ENCODE measurements at regions not wholly inside any gene's neighbourhood (a gene's known extent, or its start where the extent isn't known, plus 50 kb on each side); places are given as distances from the start of the nearest gene placed in this dataset.
"Not testable (repeated sequence)": the region's sequence is repeated elsewhere in the genome, so short reads cannot be mapped to it uniquely, and the experiment has no call there.

DNA sequence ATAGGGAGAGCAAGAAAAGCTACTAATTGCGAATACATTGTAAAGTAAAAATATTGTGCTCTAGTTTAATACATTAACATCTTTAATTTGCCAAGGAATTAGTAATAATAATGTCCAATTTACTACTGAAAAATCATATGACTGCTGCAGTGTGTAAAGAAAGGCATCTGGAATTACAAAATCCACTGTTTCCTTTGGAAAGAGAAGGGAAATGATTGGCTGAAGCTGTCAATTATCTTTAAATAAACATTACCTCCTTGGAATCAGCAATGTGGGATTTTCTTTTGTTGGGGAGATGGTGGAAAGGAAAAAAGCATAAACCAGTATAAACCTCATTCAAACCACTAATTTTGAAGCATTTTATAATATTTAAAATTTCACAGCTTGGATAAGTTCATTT, 276.0 kb downstream of the MAP2K6 start:
- H3K4me1 ChIP-seq = peaks cover 0 to 5% (median 0%) of the 10 kb centered on the region in 10 experiments; a peak in 1 of 20 replicates
- TF ChIP-seq Cebpa-rat (IDR thresholded peaks at IDR 0.05) = no peak
- no peak overlapping the region for H3K27ac ChIP-seq
- H4K20me1 ChIP-seq = no peaks in the 10 kb centered on the region
- no peaks in the 10 kb centered on the region for H3K36me3 ChIP-seq
- no peak overlapping the region for H3K4me3 ChIP-seq
- H3K9me3 ChIP-seq (replicated peaks in 1 of 11) = peaks cover 0 to 18% (median 10%) of the 10 kb centered on the region in 11 experiments; a peak in 16 of 22 replicates
- no peak overlapping the region for H3K4me2 ChIP-seq
- no peak overlapping the region for H3K9ac ChIP-seq
- no peaks in the 10 kb centered on the region for H3K27me3 ChIP-seq

DNA sequence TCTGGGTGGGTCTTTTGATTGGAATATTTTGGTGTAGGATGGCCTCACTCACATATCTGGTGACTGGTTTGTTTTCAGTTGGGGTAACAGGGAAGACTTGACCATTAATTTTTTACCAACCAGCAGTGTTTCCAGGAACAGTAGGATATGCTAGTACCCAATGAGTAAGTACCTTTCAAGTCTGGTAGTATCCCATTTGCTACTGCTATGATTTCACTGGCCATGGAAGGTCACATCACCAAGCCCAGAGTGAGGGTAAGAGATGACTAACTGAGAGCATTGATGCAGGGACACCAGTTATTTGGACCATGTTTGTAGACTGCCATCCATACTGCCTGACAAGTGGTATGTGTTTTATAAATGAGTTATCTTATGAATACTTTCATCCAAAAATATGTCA, 277.7 kb downstream of the MAP2K6 start:
- Histone ChIP-seq H3K9ac (no peak overlapping the region), H4K20me1 (no peaks in the 10 kb centered on the region), H3K27me3 (no peaks in the 10 kb centered on the region), H3K9me3 (replicated peaks in 1 of 11) (peaks cover 9 to 26% (median 20%) of the 10 kb centered on the region in 11 experiments), H3K36me3 (no peaks in the 10 kb centered on the region), H3K4me2 (no peak overlapping the region), H3K4me1 (peaks cover 0 to 5% (median 0%) of the 10 kb centered on the region in 10 experiments; a peak in 1 of 20 replicates), H3K27ac (no peak overlapping the region), H3K4me3 (no peak overlapping the region)
- TF ChIP-seq Cebpa-rat (IDR thresholded peaks at IDR 0.05) = no peak

DNA sequence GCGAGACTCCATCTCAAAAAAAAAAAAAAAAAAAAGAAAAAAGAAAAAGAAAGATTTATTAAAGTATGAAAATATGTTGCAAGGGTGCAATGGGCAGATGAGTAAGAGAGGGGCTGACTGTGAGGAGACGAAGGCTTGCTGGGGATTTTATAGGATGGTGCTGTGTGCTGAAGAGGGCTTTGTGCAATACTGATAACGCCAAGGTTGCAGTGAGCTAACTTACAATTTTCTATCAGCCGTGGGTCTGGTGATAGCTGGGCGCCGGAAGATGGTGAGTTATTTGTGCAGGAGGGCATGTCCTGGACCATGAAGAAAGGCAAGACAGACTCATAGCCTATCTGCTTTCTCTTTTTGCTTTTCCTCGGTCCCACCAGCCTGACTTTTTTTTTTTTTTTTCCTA, 281.1 kb downstream of the MAP2K6 start:
- Histone ChIP-seq H3K4me3 (no peak overlapping the region), H3K4me2 (no peak overlapping the region), H3K9ac (no peak overlapping the region), H3K27ac (no peak overlapping the region), H3K36me3 (peaks cover 0 to 13% (median 0%) of the 10 kb centered on the region in 11 experiments; a peak in 2 of 22 replicates), H4K20me1 (no peaks in the 10 kb centered on the region), H3K27me3 (no peaks in the 10 kb centered on the region), H3K4me1 (no peaks in the 10 kb centered on the region), H3K9me3 (replicated peaks in 1 of 11) (peaks cover 39 to 51% (median 45%) of the 10 kb centered on the region in 11 experiments)
- no peak for TF ChIP-seq Cebpa-rat (IDR thresholded peaks at IDR 0.05)

DNA sequence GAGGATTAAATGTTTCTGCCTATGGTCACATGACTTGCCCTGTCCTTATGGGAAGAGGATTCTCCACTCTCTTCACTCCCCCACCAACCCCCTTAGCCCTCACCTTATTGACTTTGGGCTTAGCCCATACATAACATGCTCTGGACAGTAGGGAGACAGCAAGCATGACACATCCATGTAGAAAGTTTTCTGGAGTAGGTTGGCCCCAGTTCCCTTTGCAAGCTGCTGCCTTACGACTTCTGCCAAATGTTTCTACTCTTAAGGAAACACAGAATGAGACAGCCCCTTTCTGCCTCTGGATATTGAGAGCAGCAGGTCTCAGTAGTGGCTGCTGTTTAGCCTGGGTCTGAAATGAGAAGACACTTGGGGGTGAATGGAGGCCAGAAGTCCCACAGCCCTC, 282.2 kb downstream of the MAP2K6 start:
- no peak overlapping the region for H3K4me2 ChIP-seq
- H3K27ac ChIP-seq = no peak overlapping the region
- no peak overlapping the region for H3K4me3 ChIP-seq
- peaks cover 0 to 13% (median 0%) of the 10 kb centered on the region in 11 experiments; a peak in 2 of 22 replicates for H3K36me3 ChIP-seq
- TF ChIP-seq Cebpa-rat (IDR thresholded peaks at IDR 0.05) = no peak
- H3K4me1 ChIP-seq = no peaks in the 10 kb centered on the region
- H3K9ac ChIP-seq = no peak overlapping the region
- no peaks in the 10 kb centered on the region for H4K20me1 ChIP-seq
- H3K27me3 ChIP-seq = no peaks in the 10 kb centered on the region
- peaks cover 49 to 60% (median 53%) of the 10 kb centered on the region in 11 experiments for H3K9me3 ChIP-seq (replicated peaks in 1 of 11)

DNA sequence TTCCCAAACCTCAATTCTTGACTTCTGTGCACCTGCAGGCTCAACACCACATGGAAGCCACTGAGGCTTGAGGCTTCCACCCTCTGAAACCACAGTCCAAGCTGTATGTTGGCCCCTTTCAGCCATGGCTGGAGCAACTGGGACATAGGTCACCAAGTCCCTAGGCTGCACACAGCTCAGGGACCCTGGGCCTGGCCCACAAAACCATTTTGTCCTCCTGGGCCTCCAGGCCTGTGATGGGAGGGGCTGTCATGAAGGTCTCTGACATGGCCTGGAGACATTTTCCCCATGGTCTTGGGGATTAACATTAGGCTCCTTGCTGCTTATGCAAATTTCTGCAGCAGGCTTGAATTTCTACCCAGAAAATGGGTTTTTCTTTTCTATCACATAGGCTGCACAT, 283.9 kb downstream of the MAP2K6 start:
- H3K4me2 ChIP-seq, H3K27ac ChIP-seq, H3K4me1 ChIP-seq, H3K27me3 ChIP-seq, H4K20me1 ChIP-seq, H3K9ac ChIP-seq: not testable (repeated sequence)
- H3K4me3 ChIP-seq = 0 out of 20 replicates have a peak overlapping the region, but pooled peaks of 2 of the 10 experiments have one; percentile 4 to 10
- peaks cover 0 to 13% (median 0%) of the 10 kb centered on the region in 11 experiments; a peak in 2 of 22 replicates for H3K36me3 ChIP-seq
- H3K9me3 ChIP-seq (replicated peaks in 1 of 11) = peaks cover 49 to 60% (median 53%) of the 10 kb centered on the region in 11 experiments

DNA sequence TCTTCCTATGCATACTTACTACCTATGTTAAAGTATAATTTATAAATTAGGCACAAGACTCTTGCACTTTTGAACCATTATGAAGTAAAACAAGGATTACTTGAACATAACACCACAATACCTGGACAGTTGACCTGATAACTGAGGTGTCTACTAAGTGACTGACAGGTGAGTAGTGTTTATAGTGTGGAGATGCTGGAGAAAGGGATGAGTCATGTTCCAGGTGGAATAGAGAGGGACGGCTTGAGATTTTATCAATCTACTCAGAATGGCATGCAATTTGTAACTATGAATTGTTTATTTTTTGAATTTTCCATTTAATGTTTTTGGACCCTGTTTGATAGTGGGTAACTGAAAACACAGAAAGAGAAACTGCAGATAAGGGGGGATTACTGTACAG, 287.6 kb downstream of the MAP2K6 start:
- no peak for TF ChIP-seq Cebpa-rat (IDR thresholded peaks at IDR 0.05)

DNA sequence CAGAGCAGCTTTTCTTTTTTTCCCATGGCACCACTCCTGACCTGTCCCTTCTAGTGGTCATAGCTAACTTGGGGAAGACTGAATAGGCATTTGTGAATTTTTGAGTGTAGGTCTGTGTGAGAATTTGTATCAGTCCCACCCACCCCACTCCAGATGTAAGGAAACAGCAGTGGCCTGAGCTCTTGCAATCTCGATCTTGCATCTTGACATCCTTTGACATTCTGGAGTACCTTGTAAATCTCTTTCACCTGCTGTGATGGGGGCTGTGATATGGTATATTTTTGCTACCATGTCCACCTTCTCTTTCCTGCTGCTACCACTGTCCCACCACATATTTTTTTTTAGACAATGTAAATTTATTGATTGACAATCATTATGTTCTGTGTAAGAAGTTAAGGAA, 289.3 kb downstream of the MAP2K6 start:
- Histone ChIP-seq H4K20me1 (no peaks in the 10 kb centered on the region), H3K9me3 (replicated peaks in 1 of 11) (peaks cover 28 to 46% (median 36%) of the 10 kb centered on the region in 11 experiments), H3K4me2 (no peak overlapping the region), H3K27ac (no peak overlapping the region), H3K9ac (no peak overlapping the region), H3K36me3 (0 out of 22 replicates have a peak, but pooled peaks cover 0 to 5% (median 0%) of the 10 kb centered on the region in 11 experiments), H3K4me3 (no peak overlapping the region), H3K4me1 (no peaks in the 10 kb centered on the region), H3K27me3 (no peaks in the 10 kb centered on the region)
- TF ChIP-seq Cebpa-rat (IDR thresholded peaks at IDR 0.05) = no peak

More for the DNA sequence above, 287.6 kb downstream of the MAP2K6 start:
- Histone ChIP-seq H4K20me1 (no peaks in the 10 kb centered on the region), H3K4me3 (no peak overlapping the region), H3K4me2 (no peak overlapping the region), H3K36me3 (peaks cover 0 to 13% (median 0%) of the 10 kb centered on the region in 11 experiments; a peak in 2 of 22 replicates), H3K27ac (no peak overlapping the region), H3K27me3 (no peaks in the 10 kb centered on the region), H3K9ac (no peak overlapping the region), H3K4me1 (no peaks in the 10 kb centered on the region), H3K9me3 (replicated peaks in 1 of 11) (peaks cover 43 to 55% (median 49%) of the 10 kb centered on the region in 11 experiments)

DNA sequence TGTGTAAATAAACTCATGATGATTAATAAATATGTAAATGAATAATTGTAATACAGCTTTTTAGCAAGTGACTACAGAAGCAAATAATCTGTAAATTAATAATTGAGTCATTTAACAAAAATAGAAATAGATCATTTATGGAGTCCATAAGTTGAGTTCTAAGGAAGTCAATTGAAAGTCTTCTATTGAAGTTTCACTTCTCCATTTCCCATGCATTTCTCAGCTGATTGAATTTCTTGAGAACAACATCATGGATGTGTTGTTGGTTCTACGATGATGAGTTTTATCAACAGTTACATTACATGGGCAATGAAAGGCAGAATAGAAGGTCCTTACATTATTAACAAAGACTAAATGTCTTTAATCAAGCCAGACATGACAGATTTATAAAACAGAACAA, 290.4 kb downstream of the MAP2K6 start:
- no peak overlapping the region for H3K27ac ChIP-seq
- no peak overlapping the region for H3K9ac ChIP-seq
- H3K4me3 ChIP-seq = no peak overlapping the region
- no peaks in the 10 kb centered on the region for H3K27me3 ChIP-seq
- no peaks in the 10 kb centered on the region for H4K20me1 ChIP-seq
- no peaks in the 10 kb centered on the region for H3K36me3 ChIP-seq
- no peak for TF ChIP-seq Cebpa-rat (IDR thresholded peaks at IDR 0.05)
- no peak overlapping the region for H3K4me2 ChIP-seq
- peaks cover 0 to 4% (median 0%) of the 10 kb centered on the region in 10 experiments; a peak in 1 of 20 replicates for H3K4me1 ChIP-seq
- H3K9me3 ChIP-seq (replicated peaks in 1 of 11) = peaks cover 16 to 40% (median 28%) of the 10 kb centered on the region in 11 experiments

DNA sequence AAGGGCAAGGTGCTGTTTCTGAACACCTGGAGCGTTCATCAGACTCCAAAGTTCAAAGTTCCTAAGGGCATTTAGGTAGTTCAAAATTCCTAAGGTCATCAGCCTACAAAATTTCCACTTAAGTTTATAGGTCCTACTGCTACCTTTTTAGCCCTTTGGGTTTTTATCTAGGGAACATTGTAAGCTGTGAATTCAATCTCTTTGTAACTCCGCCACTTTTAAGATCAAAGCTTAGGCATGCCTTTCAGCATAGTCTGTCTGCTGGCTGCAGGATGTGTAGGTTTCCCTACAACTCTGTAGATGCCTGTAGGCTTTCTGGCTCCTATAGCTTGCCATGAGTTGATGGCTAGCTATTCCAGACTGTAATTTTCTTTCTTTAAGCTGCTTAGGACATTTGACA, 291.6 kb downstream of the MAP2K6 start:
- Histone ChIP-seq H3K4me1 (peaks cover 0 to 4% (median 0%) of the 10 kb centered on the region in 10 experiments; a peak in 1 of 20 replicates), H3K4me3 (no peak overlapping the region)

DNA sequence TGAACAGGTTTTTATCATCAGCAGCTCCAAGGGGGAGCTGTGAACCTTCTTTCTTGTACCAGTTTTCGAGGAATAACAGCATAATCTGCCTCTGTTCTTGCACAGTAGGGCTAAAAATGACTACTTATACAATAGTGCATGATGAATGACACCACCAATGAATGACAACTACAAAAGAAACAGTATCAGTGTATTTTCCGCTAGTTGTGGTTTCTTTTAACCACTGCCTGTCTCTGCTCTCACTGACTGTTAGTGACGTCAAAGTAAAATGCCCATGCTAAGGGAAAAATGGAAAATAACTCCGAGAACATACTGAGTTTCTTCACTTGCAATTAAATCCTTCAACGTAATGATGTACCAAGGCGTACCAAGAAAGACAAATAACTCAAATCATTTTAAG, 294.9 kb downstream of the MAP2K6 start:
- Histone ChIP-seq H4K20me1 (no peaks in the 10 kb centered on the region), H3K27ac (no peak overlapping the region), H3K4me2 (peak overlapping the region in 2 of 11 experiments; percentile 12 to 19; a peak in 2 of 22 replicates), H3K27me3 (no peaks in the 10 kb centered on the region), H3K36me3 (no peaks in the 10 kb centered on the region), H3K4me3 (no peak overlapping the region), H3K4me1 (peaks cover 0 to 12% (median 0%) of the 10 kb centered on the region in 10 experiments; a peak in 4 of 20 replicates), H3K9ac (no peak overlapping the region), H3K9me3 (replicated peaks in 1 of 11) (peaks cover 0 to 21% (median 12%) of the 10 kb centered on the region in 11 experiments; a peak in 14 of 22 replicates)
- no peak for TF ChIP-seq Cebpa-rat (IDR thresholded peaks at IDR 0.05)

More for the DNA sequence above, 291.6 kb downstream of the MAP2K6 start:
- Histone ChIP-seq H3K36me3 (no peaks in the 10 kb centered on the region), H4K20me1 (no peaks in the 10 kb centered on the region), H3K27ac (no peak overlapping the region), H3K9ac (no peak overlapping the region), H3K27me3 (no peaks in the 10 kb centered on the region), H3K4me2 (no peak overlapping the region), H3K9me3 (replicated peaks in 1 of 11) (peaks cover 4 to 29% (median 16%) of the 10 kb centered on the region in 11 experiments; a peak in 18 of 22 replicates)
- no peak for TF ChIP-seq Cebpa-rat (IDR thresholded peaks at IDR 0.05)

All from BLaER1 treated with 17β-estradiol and CSF1 and Interleukin-3, amounts not matched to agents 10 nM and 100 nM (cell line).